BE2C (cell line): ENCODE measurements at regions not wholly inside any gene's neighbourhood (a gene's known extent, or its start where the extent isn't known, plus 50 kb on each side); places are given as distances from the start of the nearest gene placed in this dataset.

ENCODE experiments used
- DNase-seq: peaks from one replicate; pipeline ENCODE4 v3.0.0-alpha.2; 2020
- H3K27me3 ChIP-seq: fragments of 250-450 bp; sonication (Bioruptor Pico); 2 replicates; pipeline ENCODE4 v1.5.1; 2020; ENCODE audit warnings: mild to moderate bottlenecking
- H3K36me3 ChIP-seq: fragments of 250-450 bp; sonication (Bioruptor Pico); 2 replicates; pipeline ENCODE4 v1.5.1; 2020; ENCODE audit warnings: mild to moderate bottlenecking
- H3K4me1 ChIP-seq: fragments of 250-450 bp; sonication (Bioruptor Pico); 2 replicates; pipeline ENCODE4 v1.5.1; 2020
- H3K4me3 ChIP-seq: 2 replicates; pipeline ENCODE4 v1.5.1; 2011; ENCODE audit warnings: low read depth, low read length
- H3K9me3 ChIP-seq: fragments of 250-450 bp; sonication (Bioruptor Pico); 2 replicates; pipeline ENCODE4 v1.5.1; 2020
- TF ChIP-seq, protein P1 (sequence below): IDR thresholded peaks from 2 replicates; pipeline ENCODE4 v1.5.1; 2012; ENCODE audit warnings: mild to moderate bottlenecking, low read depth, low read length

DNA sequence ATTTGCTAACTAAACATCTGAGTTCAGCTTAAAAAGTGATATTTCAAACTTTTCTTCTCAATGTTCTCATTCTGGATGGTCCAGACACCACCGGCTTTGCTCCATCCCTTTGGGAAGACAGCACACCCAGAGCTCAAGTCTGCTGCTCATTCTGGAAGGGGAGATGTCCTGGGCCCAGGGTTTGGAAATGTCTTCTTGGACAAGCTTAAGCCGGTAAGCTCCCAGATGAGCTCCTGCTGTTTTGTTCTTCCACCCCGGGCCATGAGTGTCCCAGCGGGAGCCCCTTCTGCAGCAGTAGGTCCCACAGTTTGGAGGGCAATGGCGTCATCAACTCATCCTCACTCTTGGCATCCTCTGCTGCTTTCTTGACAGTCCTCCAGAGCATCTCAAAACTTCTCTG lies 105.2 kb downstream of the TMEM100 start:
- Histone ChIP-seq H3K4me1 (peaks cover 9% of the 10 kb centered on the region), H3K27me3 (no peaks in the 10 kb centered on the region), H3K4me3 (no peak overlapping the region), H3K36me3 (no peaks in the 10 kb centered on the region), H3K9me3 (no peaks in the 10 kb centered on the region)
- no peak for DNase-seq
- TF ChIP-seq, protein P1, sequence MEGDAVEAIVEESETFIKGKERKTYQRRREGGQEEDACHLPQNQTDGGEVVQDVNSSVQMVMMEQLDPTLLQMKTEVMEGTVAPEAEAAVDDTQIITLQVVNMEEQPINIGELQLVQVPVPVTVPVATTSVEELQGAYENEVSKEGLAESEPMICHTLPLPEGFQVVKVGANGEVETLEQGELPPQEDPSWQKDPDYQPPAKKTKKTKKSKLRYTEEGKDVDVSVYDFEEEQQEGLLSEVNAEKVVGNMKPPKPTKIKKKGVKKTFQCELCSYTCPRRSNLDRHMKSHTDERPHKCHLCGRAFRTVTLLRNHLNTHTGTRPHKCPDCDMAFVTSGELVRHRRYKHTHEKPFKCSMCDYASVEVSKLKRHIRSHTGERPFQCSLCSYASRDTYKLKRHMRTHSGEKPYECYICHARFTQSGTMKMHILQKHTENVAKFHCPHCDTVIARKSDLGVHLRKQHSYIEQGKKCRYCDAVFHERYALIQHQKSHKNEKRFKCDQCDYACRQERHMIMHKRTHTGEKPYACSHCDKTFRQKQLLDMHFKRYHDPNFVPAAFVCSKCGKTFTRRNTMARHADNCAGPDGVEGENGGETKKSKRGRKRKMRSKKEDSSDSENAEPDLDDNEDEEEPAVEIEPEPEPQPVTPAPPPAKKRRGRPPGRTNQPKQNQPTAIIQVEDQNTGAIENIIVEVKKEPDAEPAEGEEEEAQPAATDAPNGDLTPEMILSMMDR: no peak

DNA sequence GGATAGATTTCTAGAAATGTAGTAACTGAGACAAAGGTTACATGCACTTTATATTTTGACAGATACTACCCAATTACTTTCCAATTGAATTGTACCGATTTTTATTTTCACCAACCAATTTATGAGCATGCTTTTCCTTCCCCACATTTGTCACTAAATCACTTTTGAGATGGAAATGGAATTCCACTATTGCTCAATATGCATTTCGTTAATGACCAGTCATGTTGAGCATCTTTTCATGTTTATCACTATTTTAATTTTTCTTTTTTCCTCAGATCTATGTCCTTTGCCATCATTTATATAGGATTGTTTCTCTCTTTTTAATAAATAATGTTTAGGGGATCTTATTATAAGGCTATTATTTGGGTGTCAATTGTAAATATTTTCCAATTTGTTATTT lies 102.8 kb upstream of the SMIM36 start:
- TF ChIP-seq, protein P1: no peak
- no peak for DNase-seq

DNA sequence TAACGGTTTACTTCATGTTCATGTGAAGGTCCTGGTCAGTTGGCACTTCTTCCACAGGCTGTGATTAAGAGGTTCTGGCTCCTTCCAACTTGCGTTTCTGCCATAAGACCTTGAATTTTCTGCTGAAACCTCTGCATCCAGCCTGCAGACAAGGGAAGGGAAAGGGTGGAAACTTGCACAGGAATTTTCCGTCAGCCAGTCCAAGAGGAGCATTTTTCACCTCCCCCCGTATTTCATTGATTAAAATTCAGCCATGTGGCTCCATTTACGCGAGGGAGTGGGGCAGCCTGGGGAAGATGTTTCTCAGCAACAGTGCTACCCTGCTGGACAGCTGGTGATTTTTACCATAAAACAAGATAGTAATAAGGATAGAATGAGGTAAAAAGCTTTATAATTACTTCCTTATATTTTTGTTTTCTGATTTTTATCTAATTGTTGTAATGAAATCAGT lies 101.5 kb upstream of the SMIM36 start:
- H3K9me3 ChIP-seq: no peaks in the 10 kb centered on the region
- H3K27me3 ChIP-seq: no peaks in the 10 kb centered on the region
- peak; percentile 42 for DNase-seq
- TF ChIP-seq, protein P1: no peak
- no peaks in the 10 kb centered on the region for H3K36me3 ChIP-seq
- H3K4me3 ChIP-seq: peak overlapping the region; percentile 2; the same call in 1 of the 2 replicates
- peaks cover 16% of the 10 kb centered on the region for H3K4me1 ChIP-seq

More for the DNA sequence above, 102.8 kb upstream of the SMIM36 start:
- no peaks in the 10 kb centered on the region for H3K27me3 ChIP-seq
- H3K9me3 ChIP-seq: no peaks in the 10 kb centered on the region
- H3K4me1 ChIP-seq: peaks cover 10% of the 10 kb centered on the region
- no peak overlapping the region for H3K4me3 ChIP-seq
- no peaks in the 10 kb centered on the region for H3K36me3 ChIP-seq

DNA sequence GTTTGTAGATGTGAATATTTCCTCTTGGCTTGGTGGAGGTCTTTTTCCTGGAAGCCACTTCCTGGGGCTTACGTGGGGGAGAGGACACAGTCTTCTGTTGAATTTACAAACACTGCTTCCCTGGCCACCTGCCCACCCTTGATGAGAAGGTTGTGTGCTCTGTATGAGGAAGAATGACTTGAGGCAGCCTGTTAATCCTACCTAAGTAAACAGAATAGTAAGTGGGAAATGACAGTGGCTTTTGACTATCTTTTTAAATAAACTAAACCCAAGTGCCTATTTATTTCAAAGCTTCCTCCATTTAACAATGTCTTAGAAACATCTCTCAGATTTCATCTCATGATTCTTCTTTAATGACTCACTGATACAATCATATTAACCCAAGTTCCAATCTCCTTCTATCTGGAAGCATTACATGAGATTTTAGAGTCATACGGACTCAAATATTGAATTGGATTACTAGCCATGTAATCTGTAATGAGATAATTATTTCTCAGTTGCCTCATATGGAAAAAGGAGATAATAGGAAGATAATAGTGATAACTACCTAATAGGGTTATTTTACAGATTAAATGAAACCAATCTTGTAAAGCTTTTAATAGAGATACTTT lies 96.6 kb upstream of the SMIM36 start:
- Histone ChIP-seq H3K9me3 (no peaks in the 10 kb centered on the region), H3K4me1 (peaks cover 11% of the 10 kb centered on the region; the same call in 1 of the 2 replicates), H3K4me3 (no peak overlapping the region), H3K27me3 (no peaks in the 10 kb centered on the region), H3K36me3 (no peaks in the 10 kb centered on the region)
- TF ChIP-seq, protein P1: no peak
- no peak for DNase-seq

DNA sequence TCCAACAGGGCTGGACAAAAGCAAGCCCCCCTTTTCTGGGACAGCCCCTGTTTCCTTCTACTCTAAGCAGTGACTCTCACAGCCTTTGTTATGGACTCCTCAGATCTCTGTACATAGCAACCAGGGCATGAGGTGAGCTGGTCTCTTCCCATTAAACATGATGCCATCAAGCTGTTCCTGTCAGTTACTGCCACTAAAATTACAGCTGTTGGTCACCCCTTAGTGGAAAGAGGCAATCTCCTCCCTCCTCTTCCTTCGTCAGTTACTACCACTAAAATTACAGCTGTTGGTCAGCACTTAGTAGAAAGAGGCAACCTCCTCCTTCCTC lies 95.2 kb upstream of the SMIM36 start:
- DNase-seq: no peak
- Histone ChIP-seq H3K36me3 (no peaks in the 10 kb centered on the region), H3K9me3 (no peaks in the 10 kb centered on the region), H3K27me3 (no peaks in the 10 kb centered on the region), H3K4me1 (0 out of 2 replicates have a peak, but pooled peaks cover 6% of the 10 kb centered on the region), H3K4me3 (no peak overlapping the region)
- TF ChIP-seq, protein P1: no peak

DNA sequence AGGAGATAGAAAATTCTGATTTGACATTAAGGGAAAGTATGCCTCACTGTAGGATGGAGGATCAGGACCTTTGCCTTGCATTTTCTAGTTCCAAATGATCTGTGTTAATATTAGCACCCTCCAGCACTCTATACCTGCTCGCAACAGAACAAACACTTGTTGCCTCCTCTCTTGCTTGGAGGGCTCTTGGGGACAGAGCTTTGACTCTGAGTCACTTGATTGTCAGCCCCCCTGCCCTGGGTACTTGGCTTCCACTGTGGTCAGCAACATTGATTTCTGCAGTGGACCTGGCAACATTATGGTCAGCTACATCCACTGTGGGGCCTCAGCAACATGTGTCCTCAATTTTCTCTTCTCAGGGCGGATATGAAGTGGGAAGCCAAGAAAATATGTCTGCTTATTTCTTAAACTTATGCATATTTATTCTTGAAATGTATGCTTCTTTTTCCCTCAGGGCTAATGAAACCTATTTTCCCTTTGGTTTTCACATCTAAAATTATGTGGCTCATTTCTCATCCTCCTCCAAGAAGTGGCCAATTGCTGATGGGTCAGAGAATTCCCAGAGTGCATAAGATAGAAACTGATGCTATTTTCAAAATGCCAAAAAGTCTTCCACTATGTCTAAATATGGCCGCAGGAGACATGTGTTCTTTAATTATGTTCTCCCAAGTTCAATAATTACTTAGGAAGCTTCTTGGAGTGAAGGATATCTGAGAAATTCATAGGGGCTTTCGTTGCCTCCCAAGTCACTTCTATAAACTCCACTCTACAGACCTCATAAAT lies 94.6 kb upstream of the SMIM36 start:
- H3K9me3 ChIP-seq: no peaks in the 10 kb centered on the region
- H3K36me3 ChIP-seq: no peaks in the 10 kb centered on the region
- no peak for DNase-seq
- no peaks in the 10 kb centered on the region for H3K27me3 ChIP-seq
- H3K4me1 ChIP-seq: 0 out of 2 replicates have a peak, but pooled peaks cover 6% of the 10 kb centered on the region
- H3K4me3 ChIP-seq: no peak overlapping the region
- TF ChIP-seq, protein P1: no peak
